ENCODE measurements at regions not wholly inside any gene's neighbourhood (a gene's known extent, or its start where the extent isn't known, plus 50 kb on each side); places are given as distances from the start of the nearest gene placed in this dataset.

DNA sequence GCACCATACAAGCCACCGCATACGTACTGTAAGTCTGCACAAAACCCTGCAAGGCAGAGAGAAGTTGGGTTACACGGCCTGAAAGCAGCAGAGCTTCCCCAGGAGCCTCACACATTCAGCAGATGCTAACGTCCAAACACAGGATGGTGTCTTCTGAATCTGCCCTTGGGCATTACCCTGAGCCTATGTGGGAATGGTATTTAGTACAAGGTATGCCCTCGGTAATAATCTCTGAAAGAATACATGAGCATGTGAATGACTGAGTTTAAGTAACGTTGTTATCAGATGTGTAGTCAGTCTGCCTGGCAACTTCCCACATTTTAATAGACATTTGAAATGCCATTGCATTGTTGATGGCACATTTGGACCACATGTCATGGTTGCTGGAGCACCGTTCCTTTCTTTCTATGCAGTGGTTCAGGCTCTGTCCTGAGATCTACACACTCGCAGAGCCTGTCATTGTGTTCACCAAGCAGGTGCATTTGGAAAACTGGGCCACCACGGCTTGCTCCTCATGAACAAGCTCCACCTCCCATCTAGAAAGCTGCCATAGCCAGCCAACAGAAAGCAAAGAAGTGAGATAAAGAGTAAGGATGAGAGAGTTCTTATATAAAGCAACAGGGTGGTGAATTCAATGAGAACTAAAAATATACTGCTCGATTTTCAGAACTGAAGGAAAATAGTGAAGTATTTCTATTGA is 136.5 kb upstream of the GGTLC1 start:
- no peaks in the 10 kb centered on the region for H3K9me1 ChIP-seq (ENCODE audit: control insufficient read depth, insufficient read depth, low read length)
- no peaks in the 10 kb centered on the region for H3K27me3 ChIP-seq (ENCODE audit: control insufficient read depth in 2 of 2, insufficient read depth in 2 of 2, low read length in 2 of 2)
- no peaks in the 10 kb centered on the region for H4K20me1 ChIP-seq (replicated peaks; ENCODE audit: control insufficient read depth, insufficient read depth, low read length)
- H2AFZ ChIP-seq (ENCODE audit: low read depth, low read length), result no peak overlapping the region
- DNase-seq (ENCODE audit: extremely low read depth in 1 of 4, low spot score in 3 of 4) (no peak), ATAC-seq (no peak), FAIRE-seq (no peak)
- ChIA-PET CTCF (ENCODE audit: low intra/inter-chr PET ratio) (no interaction called here), POLR2A (no interaction called here)
- H3K27ac ChIP-seq (ENCODE audit: extremely low read depth, low read depth, low read length), result no peak overlapping the region
- no peak overlapping the region for H3K4me3 ChIP-seq
- H3K79me2 ChIP-seq (ENCODE audit: control insufficient read depth, insufficient read depth, low read length), result no peaks in the 10 kb centered on the region
- H3K4me2 ChIP-seq (ENCODE audit: insufficient read depth, low read length), result no peak overlapping the region
- 1% methylated on average over 10 of the region's 10 CpGs for WGBS (ENCODE audit: insufficient coverage, low coverage, missing lambda C conversion rate)
- H3K36me3 ChIP-seq (ENCODE audit: control insufficient read depth, insufficient read depth, low read length), result no peaks in the 10 kb centered on the region
- no peak overlapping the region for H3K9ac ChIP-seq (ENCODE audit: insufficient read depth in 1 of 2, low read depth in 2 of 2, low read length in 2 of 2)
- no TSS peak for BruUV-seq (replicated peaks)
- no peaks in the 10 kb centered on the region for H3K4me1 ChIP-seq (replicated peaks in 1 of 2; ENCODE audit: control insufficient read depth in 2 of 2, insufficient read depth in 2 of 2, low read length in 2 of 2)
- H3K9me3 ChIP-seq (replicated peaks; ENCODE audit: control insufficient read depth, insufficient read depth, low read depth, low read length), result no peaks in the 10 kb centered on the region
- in situ Hi-C loops (cut with MboI), result no loop called here
- intact Hi-C loops (cut with micrococcal nuclease), result no loop called here
- TF ChIP-seq, protein P1, sequence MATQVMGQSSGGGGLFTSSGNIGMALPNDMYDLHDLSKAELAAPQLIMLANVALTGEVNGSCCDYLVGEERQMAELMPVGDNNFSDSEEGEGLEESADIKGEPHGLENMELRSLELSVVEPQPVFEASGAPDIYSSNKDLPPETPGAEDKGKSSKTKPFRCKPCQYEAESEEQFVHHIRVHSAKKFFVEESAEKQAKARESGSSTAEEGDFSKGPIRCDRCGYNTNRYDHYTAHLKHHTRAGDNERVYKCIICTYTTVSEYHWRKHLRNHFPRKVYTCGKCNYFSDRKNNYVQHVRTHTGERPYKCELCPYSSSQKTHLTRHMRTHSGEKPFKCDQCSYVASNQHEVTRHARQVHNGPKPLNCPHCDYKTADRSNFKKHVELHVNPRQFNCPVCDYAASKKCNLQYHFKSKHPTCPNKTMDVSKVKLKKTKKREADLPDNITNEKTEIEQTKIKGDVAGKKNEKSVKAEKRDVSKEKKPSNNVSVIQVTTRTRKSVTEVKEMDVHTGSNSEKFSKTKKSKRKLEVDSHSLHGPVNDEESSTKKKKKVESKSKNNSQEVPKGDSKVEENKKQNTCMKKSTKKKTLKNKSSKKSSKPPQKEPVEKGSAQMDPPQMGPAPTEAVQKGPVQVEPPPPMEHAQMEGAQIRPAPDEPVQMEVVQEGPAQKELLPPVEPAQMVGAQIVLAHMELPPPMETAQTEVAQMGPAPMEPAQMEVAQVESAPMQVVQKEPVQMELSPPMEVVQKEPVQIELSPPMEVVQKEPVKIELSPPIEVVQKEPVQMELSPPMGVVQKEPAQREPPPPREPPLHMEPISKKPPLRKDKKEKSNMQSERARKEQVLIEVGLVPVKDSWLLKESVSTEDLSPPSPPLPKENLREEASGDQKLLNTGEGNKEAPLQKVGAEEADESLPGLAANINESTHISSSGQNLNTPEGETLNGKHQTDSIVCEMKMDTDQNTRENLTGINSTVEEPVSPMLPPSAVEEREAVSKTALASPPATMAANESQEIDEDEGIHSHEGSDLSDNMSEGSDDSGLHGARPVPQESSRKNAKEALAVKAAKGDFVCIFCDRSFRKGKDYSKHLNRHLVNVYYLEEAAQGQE (IDR thresholded peaks at IDR 0.05; ENCODE audit: borderline replicate concordance), result no peak
- TF ChIP-seq, protein P1 (CRISPR knock-in tag; IDR thresholded peaks at IDR 0.05; ENCODE audit: low read depth), result no peak
- TF ChIP-seq ZNF695 (CRISPR knock-in tag; IDR thresholded peaks at IDR 0.05) (no peak), ESRRB (CRISPR knock-in tag; IDR thresholded peaks at IDR 0.05; ENCODE audit: borderline replicate concordance) (no peak), ATF4 (CRISPR knock-in tag; IDR thresholded peaks at IDR 0.05) (no peak), ZNF197 (CRISPR knock-in tag; IDR thresholded peaks at IDR 0.05; ENCODE audit: low read depth) (no peak), ZBTB8A (IDR thresholded peaks at IDR 0.05; ENCODE audit: partially characterized antibody) (no peak), RBM15 (IDR thresholded peaks at IDR 0.05; ENCODE audit: insufficient read depth, low read length) (no peak), ZNF282 (CRISPR knock-in tag; IDR thresholded peaks at IDR 0.05) (no peak), NR2C2 (CRISPR knock-in tag; IDR thresholded peaks at IDR 0.05) (no peak), NR2C2 (tag; IDR thresholded peaks at IDR 0.05) (no peak), ZZZ3 (IDR thresholded peaks at IDR 0.05) (no peak), MTA1 (IDR thresholded peaks at IDR 0.05; ENCODE audit: borderline replicate concordance) (no peak)
- TF ChIP-seq, protein P2, sequence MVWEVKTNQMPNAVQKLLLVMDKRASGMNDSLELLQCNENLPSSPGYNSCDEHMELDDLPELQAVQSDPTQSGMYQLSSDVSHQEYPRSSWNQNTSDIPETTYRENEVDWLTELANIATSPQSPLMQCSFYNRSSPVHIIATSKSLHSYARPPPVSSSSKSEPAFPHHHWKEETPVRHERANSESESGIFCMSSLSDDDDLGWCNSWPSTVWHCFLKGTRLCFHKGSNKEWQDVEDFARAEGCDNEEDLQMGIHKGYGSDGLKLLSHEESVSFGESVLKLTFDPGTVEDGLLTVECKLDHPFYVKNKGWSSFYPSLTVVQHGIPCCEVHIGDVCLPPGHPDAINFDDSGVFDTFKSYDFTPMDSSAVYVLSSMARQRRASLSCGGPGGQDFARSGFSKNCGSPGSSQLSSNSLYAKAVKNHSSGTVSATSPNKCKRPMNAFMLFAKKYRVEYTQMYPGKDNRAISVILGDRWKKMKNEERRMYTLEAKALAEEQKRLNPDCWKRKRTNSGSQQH (CRISPR knock-in tag; IDR thresholded peaks at IDR 0.05), result no peak

Measured in K562 (cell line).